GM12892 (cell line): ENCODE measurements at regions not wholly inside any gene's neighbourhood (a gene's known extent, or its start where the extent isn't known, plus 50 kb on each side); places are given as distances from the start of the nearest gene placed in this dataset.

Source experiments
- POLR2A ChIP-seq: IDR thresholded peaks from 2 replicates; pipeline ENCODE4 v1.6.1; 2011; ENCODE audit warnings: low read depth, low read length, control low read depth
- POLR2AphosphoS5 ChIP-seq: IDR thresholded peaks from 2 replicates; pipeline ENCODE4 v1.6.1; 2011; ENCODE audit warnings: low read depth, low read length, control low read depth

DNA sequence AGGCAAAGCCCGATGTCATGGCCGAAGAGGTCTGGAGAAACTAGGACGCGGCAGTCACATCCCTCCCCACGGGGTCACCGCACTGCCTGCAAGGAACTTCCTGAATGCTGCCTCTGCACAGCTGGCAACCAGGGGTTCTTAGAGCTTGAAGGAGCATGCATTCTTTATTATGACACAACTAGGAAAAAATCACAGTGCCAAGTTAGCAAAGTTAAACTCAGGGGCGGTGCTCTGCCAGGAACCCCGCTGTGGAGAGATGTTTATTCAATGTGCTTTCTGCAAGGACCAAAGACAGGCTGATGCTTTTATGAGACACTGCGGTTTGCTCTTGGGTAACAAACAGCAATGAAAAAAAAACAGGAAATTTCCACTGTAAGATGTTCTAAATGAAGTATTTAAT, 287.3 kb upstream of the FOXQ1 start:
- no peak for TF ChIP-seq POLR2AphosphoS5
- no peak for TF ChIP-seq POLR2A
